Activated CD4-positive, alpha-beta T cell treated with anti-CD3 and anti-CD28 coated beads, Interleukin-2, amount 10 ng/mL, durations not matched to agents 24 days and 14 days (primary cell): ENCODE measurements at regions not wholly inside any gene's neighbourhood (a gene's known extent, or its start where the extent isn't known, plus 50 kb on each side); places are given as distances from the start of the nearest gene placed in this dataset.

Source experiments
- DNase-seq: peaks from one replicate; pipeline ENCODE4 v3.0.0; 2022
- H3K27ac Mint-ChIP-seq: one replicate; pipeline ENCODE4 v1.8.0; 2022; ENCODE audit warnings: mild to moderate bottlenecking, mixed read lengths
- H3K27me3 Mint-ChIP-seq: one replicate; pipeline ENCODE4 v1.8.0; 2022; ENCODE audit warnings: mixed read lengths
- H3K36me3 Mint-ChIP-seq: one replicate; pipeline ENCODE4 v1.8.0; 2022; ENCODE audit warnings: low read depth, mild to moderate bottlenecking, mixed read lengths
- H3K4me1 Mint-ChIP-seq: one replicate; pipeline ENCODE4 v1.8.0; 2021; ENCODE audit warnings: mixed read lengths
- H3K4me3 Mint-ChIP-seq: one replicate; pipeline ENCODE4 v1.8.0; 2022; ENCODE audit warnings: mild to moderate bottlenecking, moderate library complexity, mixed read lengths
- H3K9me3 Mint-ChIP-seq: one replicate; pipeline ENCODE4 v1.8.0; 2021; ENCODE audit warnings: mixed read lengths
- intact Hi-C: fragments of 100-400 bp; cut with micrococcal nuclease; formaldehyde crosslinking; loops from one replicate; pipeline ENCODE4 v1.15.1; 2023

DNA sequence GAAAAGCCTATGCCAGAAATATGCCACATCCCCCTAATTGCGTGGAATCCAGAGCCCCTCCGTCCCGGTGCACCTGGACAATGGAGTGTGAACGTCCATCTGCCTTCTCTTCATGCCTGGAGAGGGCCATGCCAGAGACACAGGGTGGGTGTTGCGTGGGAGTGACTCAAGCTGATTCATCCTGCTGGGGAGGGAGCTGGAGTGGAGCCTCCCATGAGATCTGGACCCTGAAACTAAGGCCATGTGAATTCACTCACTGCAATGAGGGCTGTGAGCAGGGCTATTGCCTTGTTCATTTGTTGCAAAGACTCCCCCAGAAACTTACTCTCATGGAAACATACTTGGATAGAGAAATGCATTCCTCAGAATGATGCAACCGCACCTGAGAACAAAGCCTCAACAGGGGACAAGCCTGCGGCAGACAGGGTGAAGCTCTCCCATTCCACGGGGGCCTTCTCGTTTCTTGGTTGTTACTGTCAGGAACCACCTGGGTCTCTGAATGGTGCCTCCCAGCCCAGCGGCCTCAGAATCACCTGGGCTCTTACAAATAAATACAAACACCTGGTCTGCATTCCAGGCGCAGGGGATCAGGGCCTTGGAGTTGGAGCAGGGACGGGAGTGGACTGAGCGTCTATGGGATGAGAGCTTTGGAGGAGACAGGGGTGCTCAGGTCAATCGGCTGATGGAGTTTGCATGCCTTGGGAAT lies 1031.2 kb downstream of the BRD1 start:
- H3K9me3 Mint-ChIP-seq: no peaks in the 10 kb centered on the region
- no peaks in the 10 kb centered on the region for H3K4me1 Mint-ChIP-seq
- no peaks in the 10 kb centered on the region for H3K36me3 Mint-ChIP-seq
- no peak overlapping the region for H3K27ac Mint-ChIP-seq
- no peaks in the 10 kb centered on the region for H3K27me3 Mint-ChIP-seq
- no peak for DNase-seq
- no peak overlapping the region for H3K4me3 Mint-ChIP-seq
- intact Hi-C loops: no loop called here

DNA sequence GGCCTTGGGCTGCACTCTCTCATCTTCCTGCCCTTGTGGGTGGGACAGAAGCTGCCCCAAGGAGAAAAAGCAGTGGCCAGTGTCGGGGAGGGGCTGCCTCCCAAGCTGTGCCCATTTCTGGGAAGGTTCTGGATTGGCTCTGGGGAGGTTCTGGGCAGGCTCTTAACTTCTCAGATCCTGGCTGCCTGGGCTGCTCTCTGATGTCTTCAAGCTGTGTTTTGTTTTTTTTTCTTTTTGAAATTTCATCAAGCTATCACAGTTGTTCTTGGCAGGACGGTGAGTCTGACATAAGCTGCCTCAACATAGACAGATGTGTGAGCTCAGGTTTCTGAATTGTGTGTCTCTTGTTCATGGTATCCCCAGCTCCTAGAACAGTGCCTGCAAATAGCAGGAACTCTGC lies 1032.0 kb downstream of the BRD1 start:
- intact Hi-C loops: no loop called here
- H3K9me3 Mint-ChIP-seq: no peaks in the 10 kb centered on the region
- H3K36me3 Mint-ChIP-seq: no peaks in the 10 kb centered on the region
- no peaks in the 10 kb centered on the region for H3K4me1 Mint-ChIP-seq
- no peak overlapping the region for H3K4me3 Mint-ChIP-seq
- H3K27me3 Mint-ChIP-seq: no peaks in the 10 kb centered on the region
- DNase-seq: no peak
- no peak overlapping the region for H3K27ac Mint-ChIP-seq

GRCh38 chr22:48794906-48795305 lies 1032.8 kb downstream of the BRD1 start:
- intact Hi-C loops: no loop called here
- Mint-ChIP-seq H3K36me3 (no peaks in the 10 kb centered on the region), H3K4me1 (no peaks in the 10 kb centered on the region), H3K4me3 (no peak overlapping the region), H3K9me3 (no peaks in the 10 kb centered on the region), H3K27ac (no peak overlapping the region), H3K27me3 (no peaks in the 10 kb centered on the region)
- DNase-seq: no peak

DNA sequence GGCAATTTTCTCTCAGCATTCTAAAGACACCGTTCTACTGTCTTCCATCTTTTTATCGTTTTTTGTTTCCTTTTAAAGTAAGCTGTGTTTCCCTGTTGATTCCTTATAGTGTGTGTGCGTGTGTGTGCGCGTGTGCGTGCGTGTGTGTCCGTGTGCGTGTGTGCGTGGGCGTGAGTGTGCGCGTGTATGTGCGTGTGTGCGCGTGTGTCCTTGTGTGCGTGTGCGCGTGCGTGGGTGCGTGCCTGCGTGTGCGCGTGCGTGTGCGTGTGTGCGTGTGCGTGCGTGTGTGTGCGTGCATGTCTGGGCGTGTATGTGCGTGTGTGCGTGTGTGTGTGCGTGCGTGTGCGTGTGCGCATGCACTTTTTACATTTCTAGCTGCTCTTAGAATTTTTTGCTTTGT lies 1033.7 kb downstream of the BRD1 start:
- no peaks in the 10 kb centered on the region for H3K27me3 Mint-ChIP-seq
- intact Hi-C loops: no loop called here
- no peaks in the 10 kb centered on the region for H3K4me1 Mint-ChIP-seq
- H3K27ac Mint-ChIP-seq: peak overlapping the region; percentile 21
- no peaks in the 10 kb centered on the region for H3K36me3 Mint-ChIP-seq
- H3K4me3 Mint-ChIP-seq: no peak overlapping the region
- no peaks in the 10 kb centered on the region for H3K9me3 Mint-ChIP-seq
- no peak for DNase-seq

DNA sequence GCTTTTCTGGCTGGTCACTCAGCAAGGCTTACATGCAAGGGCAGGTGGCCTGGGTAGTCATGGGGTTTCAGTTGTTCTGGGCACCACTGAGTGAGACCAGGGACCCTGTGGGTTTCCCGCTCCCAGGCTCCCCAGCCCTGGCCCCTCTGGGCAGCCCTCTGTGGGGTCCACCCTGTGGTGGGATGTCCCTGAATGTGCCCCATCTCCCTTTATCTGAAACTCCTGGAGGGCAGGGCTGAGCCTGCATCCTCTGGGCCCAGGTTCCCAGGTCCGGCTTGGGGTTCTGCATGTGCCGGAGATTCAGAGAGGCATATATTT lies 1041.0 kb downstream of the BRD1 start:
- Mint-ChIP-seq H3K9me3 (no peaks in the 10 kb centered on the region), H3K27me3 (no peaks in the 10 kb centered on the region), H3K36me3 (no peaks in the 10 kb centered on the region), H3K4me3 (no peak overlapping the region), H3K4me1 (no peaks in the 10 kb centered on the region), H3K27ac (no peak overlapping the region)
- intact Hi-C loops: no loop called here
- no peak for DNase-seq

- no peaks in the 10 kb centered on the region for H3K9me3 Mint-ChIP-seq
- no peaks in the 10 kb centered on the region for H3K4me1 Mint-ChIP-seq
- H3K4me3 Mint-ChIP-seq: no peak overlapping the region
- H3K27me3 Mint-ChIP-seq: no peaks in the 10 kb centered on the region
- H3K36me3 Mint-ChIP-seq: no peaks in the 10 kb centered on the region
- no peak overlapping the region for H3K27ac Mint-ChIP-seq
- peak; percentile 40 for DNase-seq
- intact Hi-C loops: no loop called here
Observed at GRCh38 chr22:48785792-48786678, 1041.6 kb downstream of the BRD1 start.

DNA sequence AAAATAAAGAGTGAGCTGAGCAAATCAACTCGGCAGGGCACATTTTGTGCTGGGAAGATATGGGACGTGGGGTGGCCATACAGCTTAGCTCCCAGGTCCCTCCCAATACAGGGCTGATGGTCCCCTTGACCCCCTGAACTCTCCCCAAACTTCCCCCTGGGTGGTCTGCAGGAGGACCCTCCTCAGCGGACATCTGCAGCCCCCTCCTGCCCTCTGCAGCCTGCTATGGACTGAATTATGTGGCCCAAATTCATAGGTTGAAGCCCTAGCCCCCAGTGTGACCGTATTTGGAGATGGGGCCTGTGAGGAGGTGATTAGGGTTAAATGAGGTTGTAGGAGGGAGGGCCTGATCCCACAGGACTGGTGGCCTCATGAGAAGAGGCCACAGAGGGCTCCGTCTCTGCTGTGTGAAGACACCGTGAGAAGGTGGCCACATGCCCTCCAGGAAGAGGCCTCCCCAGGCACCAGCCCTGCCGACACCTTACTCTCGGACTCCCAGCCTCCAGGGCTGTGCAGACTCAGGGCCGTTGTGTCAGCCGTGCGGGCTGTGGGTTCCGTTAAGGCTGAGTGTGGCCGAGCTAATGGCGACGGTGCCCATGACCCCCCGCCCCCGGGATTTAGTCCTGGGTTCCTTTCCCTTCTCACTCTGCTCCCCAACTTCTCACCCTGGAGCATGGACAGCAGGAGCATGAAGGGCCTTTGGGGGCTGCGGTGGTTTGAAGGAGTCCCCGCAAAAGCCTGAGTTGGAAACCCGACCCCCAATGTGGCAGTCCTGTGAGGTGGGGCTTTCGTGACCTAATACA lies 1042.8 kb downstream of the BRD1 start:
- Mint-ChIP-seq H3K4me3 (no peak overlapping the region), H3K27ac (no peak overlapping the region), H3K4me1 (no peaks in the 10 kb centered on the region), H3K9me3 (no peaks in the 10 kb centered on the region), H3K27me3 (no peaks in the 10 kb centered on the region), H3K36me3 (no peaks in the 10 kb centered on the region)
- intact Hi-C loops: no loop called here
- peak; percentile 32 for DNase-seq

DNA sequence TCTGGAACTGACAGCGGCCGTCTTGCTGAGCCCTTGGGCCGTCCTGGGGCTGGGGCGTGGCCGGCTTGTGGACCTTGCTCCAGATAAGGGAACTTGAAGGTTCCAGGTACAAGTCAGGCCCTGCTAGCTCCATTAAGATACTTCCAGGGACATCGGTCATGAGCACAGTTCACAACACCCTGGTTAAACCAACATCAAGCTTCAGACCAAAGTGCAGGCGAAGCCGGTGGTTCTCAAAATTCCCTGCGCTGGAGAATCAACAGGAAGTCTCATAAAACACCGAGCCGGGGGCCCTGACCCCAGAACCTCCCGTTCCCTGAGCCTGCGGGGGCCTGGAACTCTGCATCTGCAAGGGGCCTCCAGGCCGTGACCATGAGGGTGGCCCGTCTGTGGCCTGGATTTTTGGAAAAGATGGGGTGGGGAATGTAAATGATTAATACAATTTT lies 1043.8 kb downstream of the BRD1 start:
- intact Hi-C loops: no loop called here

GRCh38 chr22:48782811-48783511 lies 1044.7 kb downstream of the BRD1 start:
- H3K9me3 Mint-ChIP-seq: peaks cover 4% of the 10 kb centered on the region
- peak; percentile 52 for DNase-seq

More for the DNA sequence above, 1043.8 kb downstream of the BRD1 start:
- H3K27ac Mint-ChIP-seq: no peak overlapping the region
- no peaks in the 10 kb centered on the region for H3K4me1 Mint-ChIP-seq
- H3K36me3 Mint-ChIP-seq: no peaks in the 10 kb centered on the region
- H3K27me3 Mint-ChIP-seq: no peaks in the 10 kb centered on the region
- H3K4me3 Mint-ChIP-seq: no peak overlapping the region
- no peaks in the 10 kb centered on the region for H3K9me3 Mint-ChIP-seq
- DNase-seq: no peak

DNA sequence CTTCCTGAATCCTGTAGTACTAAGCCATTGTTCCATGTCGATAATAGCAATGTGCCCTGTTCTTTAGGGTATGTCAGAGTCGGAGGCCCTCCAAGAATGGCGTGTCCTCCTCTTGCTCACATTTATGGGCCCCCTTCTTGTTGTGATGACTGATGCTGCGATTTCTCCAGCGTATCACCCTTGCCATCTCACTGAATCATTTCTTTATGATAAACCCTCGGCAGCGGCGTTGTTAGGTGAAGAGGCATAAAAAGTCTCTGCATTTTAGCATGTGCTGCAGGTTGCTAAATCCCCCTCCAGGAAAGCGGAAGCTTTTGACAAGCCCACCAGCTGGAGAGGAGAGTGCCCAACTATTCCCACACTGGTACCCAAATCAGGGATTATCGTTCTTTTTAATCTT lies 1045.3 kb downstream of the BRD1 start:
- H3K9me3 Mint-ChIP-seq: peaks cover 4% of the 10 kb centered on the region
- no peak for DNase-seq
- no peak overlapping the region for H3K4me3 Mint-ChIP-seq
- no peak overlapping the region for H3K27ac Mint-ChIP-seq
- H3K4me1 Mint-ChIP-seq: no peaks in the 10 kb centered on the region
- no peaks in the 10 kb centered on the region for H3K27me3 Mint-ChIP-seq
- no peaks in the 10 kb centered on the region for H3K36me3 Mint-ChIP-seq
- intact Hi-C loops: no loop called here

More at GRCh38 chr22:48782811-48783511, 1044.7 kb downstream of the BRD1 start:
- intact Hi-C loops: no loop called here
- Mint-ChIP-seq H3K36me3 (no peaks in the 10 kb centered on the region), H3K27me3 (no peaks in the 10 kb centered on the region), H3K4me1 (no peaks in the 10 kb centered on the region), H3K27ac (no peak overlapping the region), H3K4me3 (no peak overlapping the region)

GRCh38 chr22:48781868-48782267 lies 1045.8 kb downstream of the BRD1 start:
- intact Hi-C loops: no loop called here
- Mint-ChIP-seq H3K27ac (no peak overlapping the region), H3K4me3 (no peak overlapping the region), H3K9me3 (peaks cover 4% of the 10 kb centered on the region), H3K4me1 (no peaks in the 10 kb centered on the region), H3K36me3 (no peaks in the 10 kb centered on the region), H3K27me3 (no peaks in the 10 kb centered on the region)
- no peak for DNase-seq

GRCh38 chr22:48781391-48781790 lies 1046.3 kb downstream of the BRD1 start:
- no peaks in the 10 kb centered on the region for H3K27me3 Mint-ChIP-seq
- intact Hi-C loops: no loop called here
- peaks cover 5% of the 10 kb centered on the region for H3K9me3 Mint-ChIP-seq
- DNase-seq: no peak
- no peaks in the 10 kb centered on the region for H3K36me3 Mint-ChIP-seq
- H3K4me3 Mint-ChIP-seq: no peak overlapping the region
- H3K27ac Mint-ChIP-seq: no peak overlapping the region
- H3K4me1 Mint-ChIP-seq: no peaks in the 10 kb centered on the region

GRCh38 chr22:48780597-48781277 lies 1046.9 kb downstream of the BRD1 start:
- H3K27ac Mint-ChIP-seq: no peak overlapping the region
- H3K27me3 Mint-ChIP-seq: no peaks in the 10 kb centered on the region
- H3K4me3 Mint-ChIP-seq: no peak overlapping the region
- intact Hi-C loops: no loop called here
- H3K9me3 Mint-ChIP-seq: peaks cover 10% of the 10 kb centered on the region
- peak; percentile 38 for DNase-seq
- H3K36me3 Mint-ChIP-seq: no peaks in the 10 kb centered on the region
- H3K4me1 Mint-ChIP-seq: no peaks in the 10 kb centered on the region
